Right cardiac atrium (tissue), 5 donors: ENCODE measurements at regions not wholly inside any gene's neighbourhood (a gene's known extent, or its start where the extent isn't known, plus 50 kb on each side); places are given as distances from the start of the nearest gene placed in this dataset.

Source experiments
- ATAC-seq, 2 donors: fragments of 200-7000 bp; cut with Tn5 transposase; one replicate each; pipeline versions ENCODE4 v1.8.0 to v1.9.1; 2020; ENCODE audit warnings: moderate library complexity in 2 of 2, mild to moderate bottlenecking in 1 of 2
- DNase-seq, 3 donors: peaks; one replicate each; pipeline ENCODE4 v3.0.0-alpha.2; 2020
- H3K27ac ChIP-seq: one replicate; pipeline ENCODE4 v1.5.1; 2013; ENCODE audit warnings: mild to moderate bottlenecking, low read length, control low read depth, moderate library complexity
- H3K27me3 ChIP-seq: one replicate; pipeline ENCODE4 v1.6.1; 2013; ENCODE audit not compliant: control insufficient read depth, insufficient read depth
- H3K4me1 ChIP-seq: one replicate; pipeline ENCODE4 v1.6.1; 2013; ENCODE audit warnings: low read length; ENCODE audit not compliant: control insufficient read depth, insufficient read depth
- H3K4me3 ChIP-seq: one replicate; pipeline ENCODE4 v1.5.1; 2013; ENCODE audit warnings: low read length, control low read depth
- H3K9me3 ChIP-seq: one replicate; pipeline ENCODE4 v1.6.1; 2013; ENCODE audit warnings: low read length; ENCODE audit not compliant: control insufficient read depth
- WGBS: extraction: QIAGEN DNeasy Blood & Tissue Kit; methylation state at CpG from one replicate; pipeline ENCODE4 v1.1.7; 2013; 5-methylcytosine and 5-hydroxymethylcytosine counted together
- intact Hi-C, 4 donors: fragments of 100-400 bp; cut with DNase I; formaldehyde crosslinking; loops; one replicate each; pipeline versions ENCODE4 v1.11.0 to v1.14.0; 2022 to 2023
- donor health status: healthy with polysubstance abuse.
- donor health status: DM: no; HTN: yes; CAD: no.
- donor health status: DM: no; HTN: no; CAD: no.
- donor health status: DM: no; HTN: yes; CAD: no; lungs with severe emphysema.
- donor health status: DM: yes; HTN: yes; CAD: no.

- H3K27me3 ChIP-seq, result no peaks in the 10 kb centered on the region
- ATAC-seq (no peak), DNase-seq (no peak)
- H3K9me3 ChIP-seq, result no peaks in the 10 kb centered on the region
- WGBS, result 91% methylated on average over 20 of the region's 20 CpGs
- intact Hi-C loops, result no loop called here
- H3K27ac ChIP-seq, result no peak overlapping the region
- H3K4me1 ChIP-seq, result peaks cover 3% of the 10 kb centered on the region
- H3K4me3 ChIP-seq, result no peak overlapping the region
Measured at GRCh38 chr15:31273258-31273941, 53.2 kb upstream of the KLF13 start.

- Histone ChIP-seq H3K27ac (no peak overlapping the region), H3K9me3 (no peaks in the 10 kb centered on the region), H3K4me3 (no peak overlapping the region), H3K27me3 (no peaks in the 10 kb centered on the region), H3K4me1 (peaks cover 2% of the 10 kb centered on the region)
- WGBS, result 70% methylated on average over 14 of the region's 14 CpGs
- intact Hi-C loops, result no loop called here
- ATAC-seq (no peak), DNase-seq (no peak)
Measured at GRCh38 chr15:31274496-31275330, 51.9 kb upstream of the KLF13 start.

GRCh38 chr15:31275331-31276262 is 51.0 kb upstream of the KLF13 start:
- Histone ChIP-seq H3K4me1 (peaks cover 4% of the 10 kb centered on the region), H3K27ac (no peak overlapping the region), H3K27me3 (no peaks in the 10 kb centered on the region), H3K4me3 (no peak overlapping the region), H3K9me3 (no peaks in the 10 kb centered on the region)
- 88% methylated on average over 17 of the region's 17 CpGs for WGBS
- ATAC-seq (no peak), DNase-seq (no peak)
- intact Hi-C loops, result no loop called here

GRCh38 chr15:31276596-31277298 is 49.9 kb upstream of the KLF13 start:
- no peaks in the 10 kb centered on the region for H3K9me3 ChIP-seq
- H3K4me1 ChIP-seq, result peaks cover 4% of the 10 kb centered on the region
- intact Hi-C loops, result no loop called here
- no peak for ATAC-seq
- H3K4me3 ChIP-seq, result no peak overlapping the region
- H3K27me3 ChIP-seq, result no peaks in the 10 kb centered on the region
- 93% methylated on average over 8 of the region's 8 CpGs for WGBS
- no peak for DNase-seq
- no peak overlapping the region for H3K27ac ChIP-seq
